IMR-90 (cell line): ENCODE measurements at regions not wholly inside any gene's neighbourhood (a gene's known extent, or its start where the extent isn't known, plus 50 kb on each side); places are given as distances from the start of the nearest gene placed in this dataset.

ENCODE experiments used
- ATAC-seq: fragments of 200-7000 bp; cut with Tn5 transposase; 2 replicates; pipeline ENCODE4 v1.9.1; 2020; ENCODE audit warnings: low read depth, mild to moderate bottlenecking, moderate library complexity
- BruUV-seq: library from RNA; stranded (reverse); fragments of 400-500 nt; replicated peaks from 2 replicates; lab custom pipeline; 2021; lab: Mats Ljungman, UMichigan
- CTCF ChIA-PET: fragments of 300-600 bp; formaldehyde crosslinking; extraction: SDS; loops from one replicate; lab custom pipeline; 2021; ENCODE audit warnings: antibody characterized with exemption; lab: Yijun Ruan, JAX
- POLR2A ChIA-PET: fragments of 300-600 bp; sonication (Branson Sonifier 250); formaldehyde crosslinking; loops from one replicate; lab custom pipeline; 2022; ENCODE audit warnings: antibody characterized with exemption; ENCODE audit not compliant: unreplicated experiment; lab: Charles Lee
- DNase-seq: peaks from one replicate; pipeline ENCODE4 v3.0.0; 2013
- H2AFZ ChIP-seq: replicated peaks from 2 replicates; pipeline ENCODE3; 2013; ENCODE audit warnings: low read length, mild to moderate bottlenecking; ENCODE audit not compliant: poor library complexity
- H2AK5ac ChIP-seq: 2 replicates; pipeline ENCODE4 v1.6.1; 2013; ENCODE audit warnings: low read depth, low read length, inconsistent platforms
- H2AK9ac ChIP-seq: replicated peaks from 2 replicates; pipeline ENCODE3; 2013; ENCODE audit warnings: mild to moderate bottlenecking, low read depth, low read length, moderate library complexity; ENCODE audit not compliant: poor library complexity
- H2BK120ac ChIP-seq: 2 replicates; pipeline ENCODE4 v1.6.1; 2013; ENCODE audit warnings: low read depth, low read length, inconsistent platforms
- H2BK15ac ChIP-seq: 3 replicates; pipeline ENCODE4 v1.6.1; 2013; ENCODE audit warnings: low read depth, low read length, inconsistent platforms
- H2BK20ac ChIP-seq: 2 replicates; pipeline ENCODE4 v1.6.1; 2013; ENCODE audit warnings: low read depth, mild to moderate bottlenecking, inconsistent platforms, low read length, moderate library complexity
- H2BK5ac ChIP-seq: 2 replicates; pipeline ENCODE4 v1.6.1; 2013; ENCODE audit warnings: mild to moderate bottlenecking, low read depth, low read length, inconsistent platforms; ENCODE audit not compliant: poor library complexity, severe bottlenecking
- H3K14ac ChIP-seq: replicated peaks from 2 replicates; pipeline ENCODE4 v1.6.1; 2013; ENCODE audit warnings: low read depth, low read length, inconsistent platforms
- H3K18ac ChIP-seq: 2 replicates; pipeline ENCODE4 v1.6.1; 2013; ENCODE audit warnings: low read depth, low read length, control low read depth
- H3K23ac ChIP-seq: 2 replicates; pipeline ENCODE4 v1.6.1; 2013; ENCODE audit warnings: low read depth, low read length, inconsistent platforms
- H3K27ac ChIP-seq: 2 replicates; pipeline ENCODE4 v1.5.1; 2013; ENCODE audit warnings: mild to moderate bottlenecking, control low read depth, low read length; ENCODE audit not compliant: insufficient read depth
- H3K27me3 ChIP-seq: 2 replicates; pipeline ENCODE4 v1.6.1; 2013; ENCODE audit warnings: low read length; ENCODE audit not compliant: control insufficient read depth, insufficient read depth
- H3K36me3 ChIP-seq: 2 replicates; pipeline ENCODE4 v1.6.1; 2013; ENCODE audit warnings: low read length, mixed read lengths; ENCODE audit not compliant: control insufficient read depth, insufficient read depth
- H3K4ac ChIP-seq: 2 replicates; pipeline ENCODE4 v1.6.1; 2013; ENCODE audit warnings: low read depth, low read length, inconsistent platforms
- H3K4me1 ChIP-seq: 2 replicates; pipeline ENCODE4 v1.6.1; 2013; ENCODE audit warnings: low read length, mixed read lengths; ENCODE audit not compliant: control insufficient read depth, insufficient read depth
- H3K4me2 ChIP-seq: 2 replicates; pipeline ENCODE4 v1.6.1; 2013; ENCODE audit warnings: low read depth, mild to moderate bottlenecking, control low read depth, low read length, moderate library complexity
- H3K4me3 ChIP-seq: 2 replicates; pipeline ENCODE4 v1.5.1; 2013; ENCODE audit warnings: low read depth, mild to moderate bottlenecking, control low read depth, low read length, moderate library complexity; ENCODE audit not compliant: insufficient read depth
- H3K56ac ChIP-seq: 2 replicates; pipeline ENCODE4 v1.6.1; 2013; ENCODE audit warnings: low read length, inconsistent platforms; ENCODE audit not compliant: insufficient read depth; ENCODE audit errors: extremely low read depth
- H3K79me1 ChIP-seq, 2 experiments: 2 replicates each; pipeline ENCODE4 v1.6.1; 2013; ENCODE audit warnings: low read length in 2 of 2, inconsistent platforms in 1 of 2, low read depth in 1 of 2
- H3K9ac ChIP-seq: 2 replicates; pipeline ENCODE4 v1.6.1; 2013; ENCODE audit warnings: low read depth, low read length, control low read depth
- H3K9me1 ChIP-seq: 2 replicates; pipeline ENCODE4 v1.6.1; 2013; ENCODE audit warnings: low read length, inconsistent platforms; ENCODE audit not compliant: insufficient read depth
- H3K9me3 ChIP-seq: 2 replicates; pipeline ENCODE4 v1.6.1; 2013; ENCODE audit warnings: low read length; ENCODE audit not compliant: control insufficient read depth, insufficient read depth
- H4K20me1 ChIP-seq: 2 replicates; pipeline ENCODE4 v1.6.1; 2013; ENCODE audit warnings: low read length, inconsistent platforms; ENCODE audit not compliant: insufficient read depth
- H4K5ac ChIP-seq: 2 replicates; pipeline ENCODE4 v1.6.1; 2013; ENCODE audit warnings: mild to moderate bottlenecking, low read depth, low read length, control low read depth
- H4K8ac ChIP-seq, 2 experiments: 2 replicates each; pipeline ENCODE4 v1.6.1; 2013; ENCODE audit warnings: low read depth in 2 of 2, low read length in 2 of 2, control low read depth in 1 of 2, inconsistent platforms in 1 of 2
- H4K91ac ChIP-seq: 2 replicates; pipeline ENCODE4 v1.6.1; 2013; ENCODE audit warnings: low read depth, low read length, inconsistent platforms; ENCODE audit not compliant: insufficient read depth
- CTCF ChIP-seq: conservative IDR thresholded peaks from 2 replicates; pipeline ENCODE4 v1.5.1; 2012; ENCODE audit warnings: mild to moderate bottlenecking, low read depth, low read length, improper control_type of control experiment
- MAZ ChIP-seq: IDR thresholded peaks from 2 replicates; pipeline ENCODE4 v1.6.1; 2012; ENCODE audit warnings: low read depth, mild to moderate bottlenecking, low read length, improper control_type of control experiment, moderate library complexity, borderline replicate concordance
- SMC3 ChIP-seq: fragments of 150-350 bp; IDR thresholded peaks from 2 replicates; pipeline ENCODE4 v1.6.1; 2016; ENCODE audit warnings: low read depth, mild to moderate bottlenecking, antibody characterized with exemption, low read length, moderate library complexity
- WGBS, 2 experiments: methylation state at CpG; one replicate each; pipeline versions ENCODE4 v1.1.5 to v1.1.7; 2013; ENCODE audit warnings: missing lambda C conversion rate in 2 of 2; ENCODE audit not compliant: insufficient read length in 1 of 2; ENCODE audit errors: extremely low coverage in 2 of 2; 5-methylcytosine and 5-hydroxymethylcytosine counted together
- dilution Hi-C: fragments of 300-500 bp; cut with HindIII; formaldehyde crosslinking; loops from one replicate; pipeline ENCODE4 v1.14.3; 2018; ENCODE audit warnings: low sequenced_read_pairs; ENCODE audit not compliant: unreplicated experiment
- in situ Hi-C: fragments of 300-500 bp; cut with MboI; formaldehyde crosslinking; loops from 3 replicates; pipeline ENCODE4 v1.14.3; 2019; ENCODE audit warnings: low sequenced_read_pairs, inconsistent platforms, mixed read lengths
- intact Hi-C: fragments of 100-400 bp; cut with micrococcal nuclease; formaldehyde crosslinking; loops from 2 replicates; pipeline ENCODE4 v1.10.0; 2022

- Histone ChIP-seq H4K8ac (no peak overlapping the region), H2AK5ac (no peak overlapping the region), H3K4me2 (no peak overlapping the region), H3K36me3 (no peaks in the 10 kb centered on the region), H3K4ac (no peak overlapping the region), H4K5ac (no peak overlapping the region), H2AFZ (no peak overlapping the region), H3K4me1 (no peaks in the 10 kb centered on the region), H4K20me1 (no peaks in the 10 kb centered on the region), H3K56ac (no peak overlapping the region), H3K9me3 (peaks cover 6% of the 10 kb centered on the region; the same call in 1 of the 2 replicates), H3K4me3 (no peak overlapping the region), H2AK9ac (no peak overlapping the region), H4K91ac (no peak overlapping the region), H3K14ac (no peak overlapping the region), H3K9ac (no peak overlapping the region), H3K27ac (no peak overlapping the region), H3K9me1 (no peaks in the 10 kb centered on the region), H3K79me1 (no peaks in the 10 kb centered on the region), H3K18ac (no peak overlapping the region), H3K27me3 (no peaks in the 10 kb centered on the region), H2BK120ac (no peak overlapping the region), H3K23ac (no peak overlapping the region), H2BK5ac (no peak overlapping the region), H2BK15ac (no peak overlapping the region), H2BK20ac (no peak overlapping the region)
- in situ Hi-C loops (no loop called here), dilution Hi-C loops (no loop called here), intact Hi-C loops (no loop called here)
- WGBS, 2 experiments, result no CpG with 5 or more reads among the region's 3 CpGs
- ChIA-PET POLR2A (no interaction called here), CTCF (no interaction called here)
- ATAC-seq (no peak), DNase-seq (no peak)
- TF ChIP-seq CTCF, result no peak
- no peak for TF ChIP-seq SMC3
- TF ChIP-seq MAZ, result no peak
- BruUV-seq, result no TSS peak
Measured at GRCh38 chr1:105533996-105534395, 1522.5 kb upstream of the PRMT6 start.
